K562 (cell line): ENCODE measurements at regions not wholly inside any gene's neighbourhood (a gene's known extent, or its start where the extent isn't known, plus 50 kb on each side); places are given as distances from the start of the nearest gene placed in this dataset.

Experiments used
- ATAC-seq: fragments of 200-7000 bp; cut with Tn5 transposase; 3 replicates; pipeline ENCODE4 v1.9.1; 2020; ENCODE audit warnings: moderate library complexity
- BruUV-seq: library from RNA; stranded (reverse); fragments of 400-500 nt; replicated peaks from 2 replicates; lab custom pipeline; 2021; lab: Mats Ljungman, UMichigan
- CTCF ChIA-PET: fragments of 300-600 bp; formaldehyde crosslinking; extraction: SDS; loops from one replicate; lab custom pipeline; 2021; ENCODE audit warnings: low intra/inter-chr PET ratio; lab: Yijun Ruan, JAX
- POLR2A ChIA-PET: fragments of 300-600, 350-650 bp; sonication (Branson Sonifier 250); formaldehyde crosslinking; extraction: SDS; loops from one replicate; lab custom pipeline; 2021; ENCODE audit warnings: antibody characterized with exemption, inconsistent platforms; lab: Yijun Ruan, JAX
- DNase-seq, 4 experiments: peaks; one replicate each; pipeline versions ENCODE4 v3.0.0 to v3.0.0-alpha.2; 2011 to 2018; ENCODE audit warnings: low spot score in 3 of 4, mixed read lengths in 3 of 4; ENCODE audit errors: extremely low read depth in 1 of 4
- FAIRE-seq: peaks from 2 replicates; lab custom pipeline; 2011; peaks lifted over from hg19 to GRCh38; lab: Jason Lieb, UNC
- H2AFZ ChIP-seq: 2 replicates; pipeline ENCODE4 v1.6.0; 2011; ENCODE audit warnings: low read depth, low read length, control low read depth, inconsistent platforms
- H3K27ac ChIP-seq: fragments of 200-600 bp; 3 replicates; pipeline ENCODE4 v1.8.0; 2011; ENCODE audit warnings: low read depth, mild to moderate bottlenecking, control low read depth, inconsistent platforms, low read length, moderate library complexity, mixed read lengths; ENCODE audit errors: extremely low read depth
- H3K27me3 ChIP-seq, 2 experiments: fragments of 300-600 bp in 1 of 2; 2 replicates in 1 of 2; 3 replicates in 1 of 2; pipeline versions ENCODE4 v1.6.0 to v1.8.0; 2011; ENCODE audit warnings: inconsistent platforms in 2 of 2, low read length in 2 of 2, mild to moderate bottlenecking in 1 of 2, mixed read lengths in 1 of 2, moderate library complexity in 1 of 2; ENCODE audit not compliant: control insufficient read depth in 2 of 2, insufficient read depth in 2 of 2
- H3K36me3 ChIP-seq: fragments of 300-600 bp; 3 replicates; pipeline ENCODE4 v1.8.0; 2011; ENCODE audit warnings: mild to moderate bottlenecking, low read length, inconsistent platforms; ENCODE audit not compliant: control insufficient read depth, insufficient read depth
- H3K4me1 ChIP-seq, 2 experiments: fragments of 200-600 bp in 1 of 2; replicated peaks in 1 of 2; 2 replicates in 1 of 2; 3 replicates in 1 of 2; pipeline versions ENCODE4 v1.5.1 to v1.8.0; 2011; ENCODE audit warnings: inconsistent platforms in 2 of 2, low read length in 2 of 2, mild to moderate bottlenecking in 1 of 2, mixed read lengths in 1 of 2, moderate library complexity in 1 of 2; ENCODE audit not compliant: control insufficient read depth in 2 of 2, insufficient read depth in 2 of 2
- H3K4me2 ChIP-seq: 2 replicates; pipeline ENCODE4 v1.6.1; 2011; ENCODE audit warnings: low read length, control low read depth, inconsistent platforms, mixed read lengths; ENCODE audit not compliant: insufficient read depth
- H3K4me3 ChIP-seq: fragments of 200-600 bp; sonication (generic), shearing (Covaris generic); 2 replicates; pipeline ENCODE4 v1.5.1; 2016; ENCODE audit warnings: control low read depth, inconsistent platforms
- H3K79me2 ChIP-seq: fragments of 200-600 bp; 3 replicates; pipeline ENCODE4 v1.8.0; 2011; ENCODE audit warnings: low read length, inconsistent platforms; ENCODE audit not compliant: control insufficient read depth, insufficient read depth
- H3K9ac ChIP-seq, 2 experiments: 2 replicates each; pipeline versions ENCODE4 v1.6.0 to v1.6.1; 2011; ENCODE audit warnings: low read depth in 2 of 2, low read length in 2 of 2, control low read depth in 1 of 2, inconsistent platforms in 1 of 2, mild to moderate bottlenecking in 1 of 2, mixed read lengths in 1 of 2; ENCODE audit not compliant: insufficient read depth in 1 of 2
- H3K9me1 ChIP-seq: one replicate; pipeline ENCODE4 v1.6.0; 2011; ENCODE audit warnings: inconsistent platforms, mild to moderate bottlenecking, low read length, moderate library complexity; ENCODE audit not compliant: control insufficient read depth, insufficient read depth
- H3K9me3 ChIP-seq: replicated peaks from 2 replicates; pipeline ENCODE4 v1.5.1; 2011; ENCODE audit warnings: low read depth, low read length, inconsistent platforms; ENCODE audit not compliant: control insufficient read depth, insufficient read depth
- H4K20me1 ChIP-seq: replicated peaks from 2 replicates; pipeline ENCODE4 v1.6.1; 2011; ENCODE audit warnings: low read length, inconsistent platforms, mixed read lengths; ENCODE audit not compliant: control insufficient read depth, insufficient read depth
- BCOR ChIP-seq: fragments of 450-650 bp; IDR thresholded peaks from 2 replicates; pipeline ENCODE4 v1.6.1; 2016
- CEBPG ChIP-seq, 3 experiments: fragments of 200-800 bp in 1 of 3; sonication (Bioruptor generic) in 1 of 3; sonication (generic) in 1 of 3; formaldehyde crosslinking in 1 of 3; IDR thresholded peaks in 2 of 3; conservative IDR thresholded peaks in 1 of 3; 2 replicates each; pipeline versions ENCODE4 v1.6.1 to v1.8.0; 2016 to 2022; ENCODE audit warnings: missing compliant biosample characterization in 2 of 3, missing genetic modification characterization in 2 of 3, mild to moderate bottlenecking in 1 of 3, missing genetic modification reagents in 1 of 3
- FOXA1 ChIP-seq: fragments of 450-650 bp; IDR thresholded peaks from 2 replicates; pipeline ENCODE4 v1.6.1; 2016; ENCODE audit warnings: mild to moderate bottlenecking, borderline replicate concordance
- FOXK2 ChIP-seq, 2 experiments: fragments of 450-650 bp; IDR thresholded peaks in 1 of 2; conservative IDR thresholded peaks in 1 of 2; 2 replicates each; pipeline ENCODE4 v1.6.1; 2016; ENCODE audit warnings: low read depth in 2 of 2, mild to moderate bottlenecking in 1 of 2
- HNRNPLL ChIP-seq: fragments of 200-400 bp; formaldehyde crosslinking; IDR thresholded peaks from 2 replicates; pipeline ENCODE4 v1.6.1; 2017; ENCODE audit warnings: low read length, low read depth, mild to moderate bottlenecking; ENCODE audit not compliant: poor library complexity, severe bottlenecking
- KDM2B ChIP-seq: fragments of 250-450 bp; sonication (Bioruptor Pico); IDR thresholded peaks from 2 replicates; pipeline ENCODE4 v1.8.0; 2021; ENCODE audit warnings: mild to moderate bottlenecking, moderate library complexity
- RBM39 ChIP-seq: fragments of 200-400 bp; formaldehyde crosslinking; optimal IDR thresholded peaks from 2 replicates; pipeline ENCODE3; 2018; ENCODE audit warnings: low read depth, low read length
- RCOR1 ChIP-seq, 2 experiments: IDR thresholded peaks; 2 replicates each; pipeline ENCODE4 v1.6.1; 2012; ENCODE audit warnings: low read depth in 2 of 2, low read length in 2 of 2, borderline replicate concordance in 1 of 2, improper control_type of control experiment in 1 of 2
- RREB1 ChIP-seq: fragments of 250-450 bp; sonication (Bioruptor Pico); IDR thresholded peaks from 2 replicates; pipeline ENCODE4 v1.4.0; 2020
- ZNF174 ChIP-seq: fragments of 250-450 bp; sonication (Bioruptor Pico); IDR thresholded peaks from 2 replicates; pipeline ENCODE4 v1.4.0; 2020; ENCODE audit warnings: mild to moderate bottlenecking
- WGBS: fragments of 100-300 bp; shearing (Covaris generic); methylation state at CpG from one replicate; pipeline ENCODE4 v1.1.6; 2016; ENCODE audit warnings: low coverage, mixed read lengths; ENCODE audit not compliant: insufficient coverage; ENCODE audit errors: missing lambda C conversion rate; 5-methylcytosine and 5-hydroxymethylcytosine counted together
- in situ Hi-C: fragments of 300-500 bp; cut with MboI; formaldehyde crosslinking; loops from 4 replicates; pipeline ENCODE4 v1.15.0; 2018; ENCODE audit warnings: inconsistent platforms, mixed read lengths
- intact Hi-C: fragments of 100-400 bp; cut with micrococcal nuclease; formaldehyde crosslinking; loops from 2 replicates; pipeline ENCODE4 v1.14.2; 2022

- no peaks in the 10 kb centered on the region for H4K20me1 ChIP-seq
- peaks cover 2% of the 10 kb centered on the region; the same call in 1 of the 2 replicates for H3K9me3 ChIP-seq
- no TSS peak for BruUV-seq
- H2AFZ ChIP-seq = no peak overlapping the region
- H3K9me1 ChIP-seq = no peaks in the 10 kb centered on the region
- in situ Hi-C loops (no loop called here), intact Hi-C loops (no loop called here)
- CTCF ChIA-PET = no interaction called here
- WGBS = 0% methylated on average over 1 of the region's 1 CpG
- DNase-seq (no peak), ATAC-seq (no peak), FAIRE-seq (no peak)
- no peak overlapping the region for H3K27ac ChIP-seq
- POLR2A ChIA-PET = interaction anchor here (0.7 kb wide), 1 partner anchor 16 kb away, joined by 3 read pairs; no protein-coding TSS in a partner anchor
- no peak overlapping the region for H3K9ac ChIP-seq
- no peaks in the 10 kb centered on the region for H3K36me3 ChIP-seq
- H3K4me1 ChIP-seq = no peaks in the 10 kb centered on the region
- H3K4me3 ChIP-seq = no peak overlapping the region
- no peak overlapping the region for H3K4me2 ChIP-seq
- no peaks in the 10 kb centered on the region for H3K27me3 ChIP-seq
- no peaks in the 10 kb centered on the region for H3K79me2 ChIP-seq
- TF ChIP-seq RBM39 (no peak), CEBPG (CRISPR knock-in tag; IDR thresholded peaks at IDR 0.05) (no peak), CEBPG (tag; conservative IDR thresholded peaks at IDR 0.05 in 1 of 2, IDR thresholded peaks at IDR 0.05 in 1 of 2) (0 out of 4 replicates have a peak, but pooled peaks of 1 of the 2 experiments have one; percentile 27)
These were observed 198.7 kb downstream of the AHR start for GRCh38 chr7:17497136-17497535.

- ChIA-PET POLR2A (no interaction called here), CTCF (no interaction called here)
- Histone ChIP-seq H3K4me3 (no peak overlapping the region), H4K20me1 (no peaks in the 10 kb centered on the region), H2AFZ (no peak overlapping the region), H3K27ac (no peak overlapping the region), H3K36me3 (no peaks in the 10 kb centered on the region), H3K79me2 (no peaks in the 10 kb centered on the region), H3K9ac (no peak overlapping the region), H3K27me3 (no peaks in the 10 kb centered on the region), H3K9me1 (no peaks in the 10 kb centered on the region), H3K4me1 (no peaks in the 10 kb centered on the region), H3K4me2 (no peak overlapping the region), H3K9me3 (peaks cover 2% of the 10 kb centered on the region; the same call in 1 of the 2 replicates)
- in situ Hi-C loops = no loop called here
- intact Hi-C loops = no loop called here
- DNase-seq (no peak), FAIRE-seq (no peak), ATAC-seq (no peak)
- BruUV-seq = no TSS peak
- WGBS = 2% methylated on average over 5 of the region's 5 CpGs
- TF ChIP-seq FOXK2 (conservative IDR thresholded peaks at IDR 0.05 in 1 of 2, IDR thresholded peaks at IDR 0.05 in 1 of 2; ENCODE audit: low read depth in 2 of 2) = no peak
- TF ChIP-seq RCOR1 (IDR thresholded peaks at IDR 0.05; ENCODE audit: borderline replicate concordance in 1 of 2, low read depth in 2 of 2, low read length in 2 of 2) = no peak
- no peak for TF ChIP-seq RREB1 (CRISPR knock-in tag)
- TF ChIP-seq BCOR = no peak
- no peak for TF ChIP-seq KDM2B (CRISPR knock-in tag)
- TF ChIP-seq ZNF174 (CRISPR knock-in tag) = no peak
- TF ChIP-seq FOXA1 = no peak
- no peak for TF ChIP-seq HNRNPLL
These were observed 199.2 kb downstream of the AHR start for GRCh38 chr7:17497549-17498167.
